ENCODE measurements at regions not wholly inside any gene's neighbourhood (a gene's known extent, or its start where the extent isn't known, plus 50 kb on each side); places are given as distances from the start of the nearest gene placed in this dataset.
A peak's percentile ranks its signal among the peaks of the same experiment; 100 is the strongest.

GRCh38 chr9:20291201-20291600, 331.1 kb downstream of the MLLT3 start:
- DNase-seq, result no peak

- no peak for DNase-seq
Observed at GRCh38 chr9:20290257-20290656, 332.0 kb downstream of the MLLT3 start.

- no peak for DNase-seq
Observed at GRCh38 chr9:20289423-20290010, 332.8 kb downstream of the MLLT3 start.

GRCh38 chr9:20286969-20287368, 335.3 kb downstream of the MLLT3 start:
- no peak for DNase-seq

GRCh38 chr9:20286154-20286700, 336.1 kb downstream of the MLLT3 start:
- no peak for DNase-seq

GRCh38 chr9:20284601-20285289, 337.6 kb downstream of the MLLT3 start:
- DNase-seq, result no peak

GRCh38 chr9:20280330-20280729, 342.0 kb downstream of the MLLT3 start:
- no peak for DNase-seq

- no peak for DNase-seq
Observed at GRCh38 chr9:20276762-20277161, 345.5 kb downstream of the MLLT3 start.

GRCh38 chr9:20271723-20272122, 350.6 kb downstream of the MLLT3 start:
- DNase-seq, result no peak

GRCh38 chr9:20271096-20271495, 351.2 kb downstream of the MLLT3 start:
- DNase-seq, result no peak

GRCh38 chr9:20270161-20270560, 352.1 kb downstream of the MLLT3 start:
- DNase-seq, result no peak

- DNase-seq, result peak; percentile 1
Observed at GRCh38 chr9:20269620-20270019, 352.7 kb downstream of the MLLT3 start.

GRCh38 chr9:20264896-20265295, 357.4 kb downstream of the MLLT3 start:
- DNase-seq, result no peak

GRCh38 chr9:20262611-20263010, 359.7 kb downstream of the MLLT3 start:
- peak; percentile 12 for DNase-seq

- no peak for DNase-seq
Observed at GRCh38 chr9:20256284-20256948, 365.9 kb downstream of the MLLT3 start.

GRCh38 chr9:20255052-20255451, 367.2 kb downstream of the MLLT3 start:
- no peak for DNase-seq

- DNase-seq, result no peak
Observed at GRCh38 chr9:20253635-20254034, 368.7 kb downstream of the MLLT3 start.

- no peak for DNase-seq
Observed at GRCh38 chr9:20252778-20253177, 369.5 kb downstream of the MLLT3 start.

GRCh38 chr9:20250791-20251190, 371.5 kb downstream of the MLLT3 start:
- no peak for DNase-seq

GRCh38 chr9:20244271-20244670, 378.0 kb downstream of the MLLT3 start:
- DNase-seq, result no peak

GRCh38 chr9:20243841-20244240, 378.5 kb downstream of the MLLT3 start:
- DNase-seq, result no peak

GRCh38 chr9:20242510-20243189, 379.6 kb downstream of the MLLT3 start:
- DNase-seq, result no peak

GRCh38 chr9:20240498-20240897, 381.8 kb downstream of the MLLT3 start:
- DNase-seq, result no peak

GRCh38 chr9:20238921-20239320, 383.4 kb downstream of the MLLT3 start:
- DNase-seq, result no peak

Measured in NCI-H2171 treated with DMSO at 0.1 percent for 48 hours (cell line).